ENCODE measurements at regions not wholly inside any gene's neighbourhood (a gene's known extent, or its start where the extent isn't known, plus 50 kb on each side); places are given as distances from the start of the nearest gene placed in this dataset.

DNA sequence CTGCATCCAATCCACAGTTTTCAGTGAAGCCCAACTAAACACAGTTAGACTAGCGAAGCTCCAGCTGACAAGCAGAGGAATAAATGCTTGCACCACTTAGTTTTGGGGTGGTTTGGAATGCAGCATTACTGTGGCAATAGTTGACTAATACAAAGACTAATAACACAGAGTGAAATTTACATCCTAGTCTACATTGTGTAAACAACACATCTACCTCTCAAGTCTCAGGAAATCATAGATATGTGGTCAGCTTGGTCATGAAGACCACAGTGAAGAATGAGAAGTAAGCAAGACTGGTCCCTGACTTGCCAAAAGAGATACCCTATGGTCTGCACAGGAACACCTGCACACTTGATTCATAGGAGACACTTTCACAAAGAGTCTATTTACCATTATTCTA lies 155.1 kb upstream of the TANK start:
- TF ChIP-seq, protein P1, sequence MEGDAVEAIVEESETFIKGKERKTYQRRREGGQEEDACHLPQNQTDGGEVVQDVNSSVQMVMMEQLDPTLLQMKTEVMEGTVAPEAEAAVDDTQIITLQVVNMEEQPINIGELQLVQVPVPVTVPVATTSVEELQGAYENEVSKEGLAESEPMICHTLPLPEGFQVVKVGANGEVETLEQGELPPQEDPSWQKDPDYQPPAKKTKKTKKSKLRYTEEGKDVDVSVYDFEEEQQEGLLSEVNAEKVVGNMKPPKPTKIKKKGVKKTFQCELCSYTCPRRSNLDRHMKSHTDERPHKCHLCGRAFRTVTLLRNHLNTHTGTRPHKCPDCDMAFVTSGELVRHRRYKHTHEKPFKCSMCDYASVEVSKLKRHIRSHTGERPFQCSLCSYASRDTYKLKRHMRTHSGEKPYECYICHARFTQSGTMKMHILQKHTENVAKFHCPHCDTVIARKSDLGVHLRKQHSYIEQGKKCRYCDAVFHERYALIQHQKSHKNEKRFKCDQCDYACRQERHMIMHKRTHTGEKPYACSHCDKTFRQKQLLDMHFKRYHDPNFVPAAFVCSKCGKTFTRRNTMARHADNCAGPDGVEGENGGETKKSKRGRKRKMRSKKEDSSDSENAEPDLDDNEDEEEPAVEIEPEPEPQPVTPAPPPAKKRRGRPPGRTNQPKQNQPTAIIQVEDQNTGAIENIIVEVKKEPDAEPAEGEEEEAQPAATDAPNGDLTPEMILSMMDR (conservative IDR thresholded peaks at IDR 0.05) = no peak
- TF ChIP-seq ZFX (IDR thresholded peaks at IDR 0.05) = no peak

Measured in C4-2B (cell line).